A549 (cell line): ENCODE measurements at regions not wholly inside any gene's neighbourhood (a gene's known extent, or its start where the extent isn't known, plus 50 kb on each side); places are given as distances from the start of the nearest gene placed in this dataset.

Source experiments
- ATAC-seq, 2 experiments: fragments of 200-7000 bp in 1 of 2; fragments of >200 bp in 1 of 2; cut with Nextera tagmentation in 1 of 2; cut with Tn5 transposase in 1 of 2; 3 replicates each; pipeline versions ENCODE4 v1.8.0 to v1.9.1; 2018 to 2020; ENCODE audit warnings: mild to moderate bottlenecking in 1 of 2, moderate library complexity in 1 of 2
- CTCF ChIA-PET: fragments of 300-600 bp; sonication (Branson Sonifier 250); formaldehyde crosslinking; extraction: SDS; loops from one replicate; lab custom pipeline; 2021; ENCODE audit warnings: antibody characterized with exemption, inconsistent platforms; lab: Yijun Ruan, JAX
- POLR2A ChIA-PET: fragments of 350-600 bp; formaldehyde crosslinking; extraction: SDS; loops from one replicate; lab custom pipeline; 2021; ENCODE audit warnings: antibody characterized with exemption, inconsistent platforms; lab: Yijun Ruan, JAX
- DNase-seq, 2 experiments: peaks; one replicate each; pipeline versions ENCODE4 v3.0.0 to v3.0.0-alpha.2; 2011 to 2016; ENCODE audit warnings: low read depth in 1 of 2, low spot score in 1 of 2
- FAIRE-seq: peaks from 2 replicates; lab custom pipeline; 2011; peaks lifted over from hg19 to GRCh38; lab: Jason Lieb, UNC
- H3K27ac ChIP-seq, 2 experiments: fragments of >200 bp; sonication (Bioruptor Twin); formaldehyde crosslinking; 3 replicates each; pipeline ENCODE4 v1.5.1; 2016 to 2017
- H3K4me1 ChIP-seq: fragments of >200 bp; sonication (Bioruptor Twin); formaldehyde crosslinking; 3 replicates; pipeline ENCODE4 v1.6.1; 2016
- H3K4me2 ChIP-seq: fragments of >200 bp; sonication (Bioruptor Twin); formaldehyde crosslinking; 3 replicates; pipeline ENCODE4 v1.6.1; 2016
- H3K4me3 ChIP-seq: fragments of >200 bp; sonication (Bioruptor Twin); formaldehyde crosslinking; 3 replicates; pipeline ENCODE4 v1.5.1; 2016
- H3K9me3 ChIP-seq: fragments of >200 bp; sonication (Bioruptor Twin); formaldehyde crosslinking; 3 replicates; pipeline ENCODE4 v1.6.1; 2016
- CHD2 ChIP-seq: fragments of 150-350 bp; IDR thresholded peaks from 2 replicates; pipeline ENCODE4 v1.6.1; 2014; ENCODE audit warnings: low read length; ENCODE audit not compliant: partially characterized antibody
- ESRRA ChIP-seq: fragments of 150-350 bp; IDR thresholded peaks from 2 replicates; pipeline ENCODE4 v1.6.1; 2014; ENCODE audit warnings: mild to moderate bottlenecking, low read length, borderline replicate concordance
- FOSB ChIP-seq: fragments of 250-450 bp; sonication (Bioruptor Pico); IDR thresholded peaks from 2 replicates; pipeline ENCODE4 v1.5.0; 2020; ENCODE audit warnings: mild to moderate bottlenecking, moderate library complexity
- FOSL2 ChIP-seq, 2 experiments: fragments of 450-650 bp in 1 of 2; fragments of >200 bp in 1 of 2; sonication (Bioruptor Twin) in 1 of 2; formaldehyde crosslinking; IDR thresholded peaks; 2 replicates each; pipeline versions ENCODE4 v1.5.0 to v1.6.1; 2016 to 2020; ENCODE audit warnings: mild to moderate bottlenecking in 1 of 2, moderate library complexity in 1 of 2
- FOXS1 ChIP-seq: fragments of 250-450 bp; sonication (Bioruptor Pico); IDR thresholded peaks from 2 replicates; pipeline ENCODE4 v1.5.0; 2020; ENCODE audit warnings: mild to moderate bottlenecking, moderate library complexity
- HOXA7 ChIP-seq: fragments of 250-450 bp; sonication (Bioruptor Pico); IDR thresholded peaks from 2 replicates; pipeline ENCODE4 v1.5.0; 2020; ENCODE audit warnings: mild to moderate bottlenecking, moderate library complexity
- JUN ChIP-seq, 2 experiments: fragments of >200 bp; sonication (Bioruptor Twin); formaldehyde crosslinking; IDR thresholded peaks; 2 replicates in 1 of 2; 3 replicates in 1 of 2; pipeline ENCODE4 v1.6.1; 2016 to 2017
- JUNB ChIP-seq: fragments of >200 bp; sonication (Bioruptor Twin); formaldehyde crosslinking; IDR thresholded peaks from 2 replicates; pipeline ENCODE4 v1.6.1; 2016
- KDM5A ChIP-seq: fragments of 200-600 bp; sonication (generic); IDR thresholded peaks from 2 replicates; pipeline ENCODE4 v1.6.1; 2016; ENCODE audit warnings: antibody characterized with exemption, mild to moderate bottlenecking
- MAFK ChIP-seq: fragments of 450-650 bp; IDR thresholded peaks from 2 replicates; pipeline ENCODE4 v1.6.1; 2014; ENCODE audit not compliant: partially characterized antibody
- MAZ ChIP-seq: fragments of 150-350 bp; IDR thresholded peaks from 2 replicates; pipeline ENCODE4 v1.6.1; 2014; ENCODE audit warnings: antibody characterized with exemption, low read depth, low read length, borderline replicate concordance
- NFE2L2 ChIP-seq: fragments of 150-350 bp; conservative IDR thresholded peaks from 2 replicates; pipeline ENCODE4 v1.6.1; 2014; ENCODE audit warnings: low read length
- NR3C1 ChIP-seq: fragments of >200 bp; sonication (Bioruptor Twin); formaldehyde crosslinking; IDR thresholded peaks from 3 replicates; pipeline ENCODE4 v1.6.1; 2017
- PHF8 ChIP-seq: fragments of 200-600 bp; sonication (generic); IDR thresholded peaks from 2 replicates; pipeline ENCODE4 v1.6.1; 2016; ENCODE audit warnings: low read depth, mild to moderate bottlenecking, antibody characterized with exemption, moderate library complexity, borderline replicate concordance
- POLR2AphosphoS2 ChIP-seq: conservative IDR thresholded peaks from 2 replicates; pipeline ENCODE4 v1.6.1; 2012; ENCODE audit warnings: low read length, improper control_type of control experiment, inconsistent platforms
- RARB ChIP-seq: fragments of 250-450 bp; sonication (Bioruptor Pico); IDR thresholded peaks from 2 replicates; pipeline ENCODE4 v1.8.0; 2021; ENCODE audit warnings: mild to moderate bottlenecking, moderate library complexity
- RCOR1 ChIP-seq: fragments of 150-350 bp; IDR thresholded peaks from 2 replicates; pipeline ENCODE4 v1.6.1; 2014; ENCODE audit warnings: antibody characterized with exemption, low read length, low read depth
- RFX5 ChIP-seq: fragments of 450-650 bp; IDR thresholded peaks from 2 replicates; pipeline ENCODE4 v1.7.1; 2014; ENCODE audit warnings: antibody characterized with exemption, mild to moderate bottlenecking, moderate library complexity
- SREBF2 ChIP-seq: fragments of 450-650 bp; IDR thresholded peaks from 2 replicates; pipeline ENCODE4 v1.6.1; 2014; ENCODE audit warnings: mild to moderate bottlenecking, moderate library complexity
- ZFP36 ChIP-seq: fragments of 450-650 bp; IDR thresholded peaks from 2 replicates; pipeline ENCODE4 v1.6.1; 2014; ENCODE audit warnings: borderline replicate concordance; ENCODE audit not compliant: partially characterized antibody
- WGBS: methylation state at CpG from one replicate; pipeline ENCODE4 v1.1.6; 2017; ENCODE audit errors: missing lambda C conversion rate; 5-methylcytosine and 5-hydroxymethylcytosine counted together
- TF ChIP-seq, protein P1 (sequence below): fragments of >200 bp; sonication (Bioruptor Twin); formaldehyde crosslinking; IDR thresholded peaks from 2 replicates; pipeline ENCODE4 v1.6.1; 2016
- TF ChIP-seq, protein P2 (sequence below): fragments of 200-600 bp; sonication (generic); IDR thresholded peaks from 2 replicates; pipeline ENCODE4 v1.6.1; 2016; ENCODE audit warnings: antibody characterized with exemption, mild to moderate bottlenecking, moderate library complexity
- TF ChIP-seq, protein P3 (sequence below): fragments of 150-350 bp; IDR thresholded peaks from 2 replicates; pipeline ENCODE4 v1.6.1; 2014; ENCODE audit warnings: low read depth, mild to moderate bottlenecking, low read length
- TF ChIP-seq, protein P4 (sequence below): fragments of >200 bp; sonication (Bioruptor Twin); formaldehyde crosslinking; IDR thresholded peaks from 3 replicates; pipeline ENCODE4 v1.5.1; 2016

DNA sequence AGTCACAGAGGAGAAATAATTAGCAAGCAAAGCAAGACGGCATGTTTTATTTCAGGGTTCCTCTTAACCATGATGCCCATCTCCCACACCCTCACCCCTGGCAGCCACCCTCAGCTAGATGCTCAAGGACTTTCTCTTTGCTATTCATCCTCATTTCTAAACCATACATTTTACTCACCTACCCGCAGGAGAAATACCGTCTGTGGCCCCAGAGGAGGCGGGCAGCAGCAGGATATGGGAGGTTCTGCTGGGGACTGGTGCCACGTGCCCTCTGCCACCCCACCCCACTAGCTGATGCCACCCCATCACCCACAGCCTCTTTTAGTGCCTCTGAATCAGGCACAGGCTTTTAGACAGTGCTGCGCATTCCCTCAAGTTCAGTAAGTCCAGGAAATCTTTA lies 168.7 kb upstream of the ITGB1 start:
- Histone ChIP-seq H3K4me2 (no peak overlapping the region), H3K27ac (peak overlapping the region; percentile 51 to 95; a peak in 5 of 6 replicates), H3K9me3 (no peaks in the 10 kb centered on the region), H3K4me3 (no peak overlapping the region), H3K4me1 (peaks cover 53% of the 10 kb centered on the region)
- ATAC-seq (no peak), DNase-seq (no peak), FAIRE-seq (no peak)
- CTCF ChIA-PET = interaction anchor here (1.1 to 2.9 kb wide), 5 partner anchors 9 to 117 kb away, joined by 3 to 17 read pairs (median 7); no protein-coding TSS in a partner anchor
- WGBS = 85% methylated on average over 6 of the region's 6 CpGs
- POLR2A ChIA-PET = no interaction called here
- TF ChIP-seq JUNB (no peak), PHF8 (no peak), FOXS1 (CRISPR knock-in tag) (no peak), RCOR1 (no peak), MAZ (no peak), RARB (CRISPR knock-in tag) (no peak), MAFK (no peak), NR3C1 (no peak), SREBF2 (no peak), KDM5A (no peak)
- TF ChIP-seq, protein P1, sequence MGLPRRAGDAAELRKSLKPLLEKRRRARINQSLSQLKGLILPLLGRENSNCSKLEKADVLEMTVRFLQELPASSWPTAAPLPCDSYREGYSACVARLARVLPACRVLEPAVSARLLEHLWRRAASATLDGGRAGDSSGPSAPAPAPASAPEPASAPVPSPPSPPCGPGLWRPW = no peak

DNA sequence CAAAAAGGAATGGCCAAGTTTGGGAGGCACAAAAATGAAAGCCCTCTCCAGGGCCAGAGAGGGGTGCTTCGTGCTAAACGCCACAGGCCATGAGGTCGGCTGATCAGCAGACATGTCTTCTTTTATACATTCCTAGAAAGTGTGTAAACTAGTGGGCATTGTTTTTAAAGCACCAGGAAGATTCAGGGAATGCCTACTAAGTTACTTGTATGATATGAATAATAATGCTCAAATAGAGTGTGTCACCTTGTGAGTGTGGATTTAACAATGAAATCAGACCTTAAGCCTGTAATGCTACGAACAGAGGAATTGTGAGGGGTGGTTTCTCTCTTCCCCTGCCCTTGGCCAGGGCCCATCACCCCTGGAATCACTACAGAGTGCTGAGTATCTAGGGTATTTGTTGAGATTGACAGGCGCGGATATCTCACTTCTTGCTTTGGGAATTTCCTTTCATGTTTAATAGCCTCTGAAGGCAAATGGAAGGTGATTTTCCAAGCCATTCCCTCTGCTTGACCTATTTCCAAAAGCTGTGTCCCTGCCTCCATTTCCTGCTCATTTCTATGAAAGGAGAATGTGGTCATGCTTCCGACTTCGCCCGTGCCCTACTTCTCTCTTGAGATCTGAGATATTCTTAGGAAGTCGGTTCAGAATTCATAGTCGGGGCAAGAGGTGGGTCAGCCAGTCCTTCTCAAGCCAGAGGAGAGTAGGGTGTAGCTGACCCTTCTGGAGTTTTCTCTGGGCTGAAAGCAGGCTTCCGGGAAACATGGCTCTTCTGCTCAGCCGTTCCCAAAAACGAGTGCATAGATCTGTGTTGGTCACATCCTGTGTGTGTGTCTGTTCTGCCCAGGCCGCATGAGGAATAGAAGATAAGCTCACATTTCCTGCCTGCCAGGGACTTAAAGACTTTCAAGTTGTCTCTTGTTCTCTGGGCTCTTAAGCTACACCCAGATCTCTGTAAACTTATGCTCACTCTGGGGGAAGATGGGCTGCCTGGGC lies 167.8 kb upstream of the ITGB1 start:
- FAIRE-seq (no peak), DNase-seq (no peak), ATAC-seq (no peak)
- POLR2A ChIA-PET = no interaction called here
- CTCF ChIA-PET = interaction anchor here (0.9 to 2.9 kb wide), 7 partner anchors 10 to 116 kb away, joined by 3 to 17 read pairs (median 7); no protein-coding TSS in a partner anchor
- H3K27ac ChIP-seq = peak overlapping the region; percentile 51 to 95; a peak in 5 of 6 replicates
- H3K4me2 ChIP-seq = no peak overlapping the region
- no peaks in the 10 kb centered on the region for H3K9me3 ChIP-seq
- no peak overlapping the region for H3K4me3 ChIP-seq
- TF ChIP-seq PHF8 = no peak
- TF ChIP-seq POLR2AphosphoS2 = no peak
- no peak for TF ChIP-seq RARB (CRISPR knock-in tag)
- TF ChIP-seq SREBF2 = no peak
- TF ChIP-seq FOSL2 (IDR thresholded peaks at IDR 0.05) = no peak
- TF ChIP-seq FOSL2 (CRISPR knock-in tag; IDR thresholded peaks at IDR 0.05) = no peak
- peaks cover 48% of the 10 kb centered on the region for H3K4me1 ChIP-seq
- WGBS = 85% methylated on average over 15 of the region's 15 CpGs

DNA sequence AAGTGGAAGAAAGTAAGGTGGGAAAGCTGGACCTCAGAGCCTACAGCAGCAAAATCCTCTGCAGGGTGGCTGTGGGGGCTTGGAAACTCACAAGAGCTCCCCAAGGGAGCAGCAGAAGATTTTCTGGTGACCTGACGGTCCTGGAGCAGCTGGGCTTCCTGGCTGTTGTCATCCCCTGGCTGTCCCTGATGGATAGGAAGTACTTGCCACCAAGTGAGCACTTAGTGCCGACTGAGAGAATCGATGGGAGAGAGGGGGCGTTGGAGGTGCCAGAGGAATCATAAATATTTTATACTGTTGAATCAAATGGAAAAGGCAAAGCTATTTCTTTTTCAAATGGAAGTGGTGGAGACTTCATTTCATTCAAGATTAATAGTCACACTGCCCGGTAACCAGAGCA lies 167.1 kb upstream of the ITGB1 start:
- no peak for TF ChIP-seq ESRRA
- TF ChIP-seq FOSB (CRISPR knock-in tag) = no peak
- TF ChIP-seq, protein P1 = no peak
- no peak for TF ChIP-seq MAZ
- no peak for TF ChIP-seq ZFP36
- no peak for TF ChIP-seq RCOR1
- no peak for TF ChIP-seq RFX5
- TF ChIP-seq NFE2L2 = no peak
- TF ChIP-seq FOXS1 (CRISPR knock-in tag) = no peak
- TF ChIP-seq, protein P2, sequence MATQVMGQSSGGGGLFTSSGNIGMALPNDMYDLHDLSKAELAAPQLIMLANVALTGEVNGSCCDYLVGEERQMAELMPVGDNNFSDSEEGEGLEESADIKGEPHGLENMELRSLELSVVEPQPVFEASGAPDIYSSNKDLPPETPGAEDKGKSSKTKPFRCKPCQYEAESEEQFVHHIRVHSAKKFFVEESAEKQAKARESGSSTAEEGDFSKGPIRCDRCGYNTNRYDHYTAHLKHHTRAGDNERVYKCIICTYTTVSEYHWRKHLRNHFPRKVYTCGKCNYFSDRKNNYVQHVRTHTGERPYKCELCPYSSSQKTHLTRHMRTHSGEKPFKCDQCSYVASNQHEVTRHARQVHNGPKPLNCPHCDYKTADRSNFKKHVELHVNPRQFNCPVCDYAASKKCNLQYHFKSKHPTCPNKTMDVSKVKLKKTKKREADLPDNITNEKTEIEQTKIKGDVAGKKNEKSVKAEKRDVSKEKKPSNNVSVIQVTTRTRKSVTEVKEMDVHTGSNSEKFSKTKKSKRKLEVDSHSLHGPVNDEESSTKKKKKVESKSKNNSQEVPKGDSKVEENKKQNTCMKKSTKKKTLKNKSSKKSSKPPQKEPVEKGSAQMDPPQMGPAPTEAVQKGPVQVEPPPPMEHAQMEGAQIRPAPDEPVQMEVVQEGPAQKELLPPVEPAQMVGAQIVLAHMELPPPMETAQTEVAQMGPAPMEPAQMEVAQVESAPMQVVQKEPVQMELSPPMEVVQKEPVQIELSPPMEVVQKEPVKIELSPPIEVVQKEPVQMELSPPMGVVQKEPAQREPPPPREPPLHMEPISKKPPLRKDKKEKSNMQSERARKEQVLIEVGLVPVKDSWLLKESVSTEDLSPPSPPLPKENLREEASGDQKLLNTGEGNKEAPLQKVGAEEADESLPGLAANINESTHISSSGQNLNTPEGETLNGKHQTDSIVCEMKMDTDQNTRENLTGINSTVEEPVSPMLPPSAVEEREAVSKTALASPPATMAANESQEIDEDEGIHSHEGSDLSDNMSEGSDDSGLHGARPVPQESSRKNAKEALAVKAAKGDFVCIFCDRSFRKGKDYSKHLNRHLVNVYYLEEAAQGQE = no peak
- no peak for TF ChIP-seq JUN (IDR thresholded peaks at IDR 0.05)
- no peak for TF ChIP-seq RARB (CRISPR knock-in tag)
- TF ChIP-seq HOXA7 (CRISPR knock-in tag) = no peak
- no peak for TF ChIP-seq CHD2
- TF ChIP-seq, protein P3, sequence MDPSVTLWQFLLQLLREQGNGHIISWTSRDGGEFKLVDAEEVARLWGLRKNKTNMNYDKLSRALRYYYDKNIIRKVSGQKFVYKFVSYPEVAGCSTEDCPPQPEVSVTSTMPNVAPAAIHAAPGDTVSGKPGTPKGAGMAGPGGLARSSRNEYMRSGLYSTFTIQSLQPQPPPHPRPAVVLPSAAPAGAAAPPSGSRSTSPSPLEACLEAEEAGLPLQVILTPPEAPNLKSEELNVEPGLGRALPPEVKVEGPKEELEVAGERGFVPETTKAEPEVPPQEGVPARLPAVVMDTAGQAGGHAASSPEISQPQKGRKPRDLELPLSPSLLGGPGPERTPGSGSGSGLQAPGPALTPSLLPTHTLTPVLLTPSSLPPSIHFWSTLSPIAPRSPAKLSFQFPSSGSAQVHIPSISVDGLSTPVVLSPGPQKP = no peak
- TF ChIP-seq, protein P4, sequence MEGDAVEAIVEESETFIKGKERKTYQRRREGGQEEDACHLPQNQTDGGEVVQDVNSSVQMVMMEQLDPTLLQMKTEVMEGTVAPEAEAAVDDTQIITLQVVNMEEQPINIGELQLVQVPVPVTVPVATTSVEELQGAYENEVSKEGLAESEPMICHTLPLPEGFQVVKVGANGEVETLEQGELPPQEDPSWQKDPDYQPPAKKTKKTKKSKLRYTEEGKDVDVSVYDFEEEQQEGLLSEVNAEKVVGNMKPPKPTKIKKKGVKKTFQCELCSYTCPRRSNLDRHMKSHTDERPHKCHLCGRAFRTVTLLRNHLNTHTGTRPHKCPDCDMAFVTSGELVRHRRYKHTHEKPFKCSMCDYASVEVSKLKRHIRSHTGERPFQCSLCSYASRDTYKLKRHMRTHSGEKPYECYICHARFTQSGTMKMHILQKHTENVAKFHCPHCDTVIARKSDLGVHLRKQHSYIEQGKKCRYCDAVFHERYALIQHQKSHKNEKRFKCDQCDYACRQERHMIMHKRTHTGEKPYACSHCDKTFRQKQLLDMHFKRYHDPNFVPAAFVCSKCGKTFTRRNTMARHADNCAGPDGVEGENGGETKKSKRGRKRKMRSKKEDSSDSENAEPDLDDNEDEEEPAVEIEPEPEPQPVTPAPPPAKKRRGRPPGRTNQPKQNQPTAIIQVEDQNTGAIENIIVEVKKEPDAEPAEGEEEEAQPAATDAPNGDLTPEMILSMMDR = no peak
- Histone ChIP-seq H3K4me1 (peaks cover 41% of the 10 kb centered on the region), H3K4me3 (no peak overlapping the region), H3K9me3 (no peaks in the 10 kb centered on the region), H3K4me2 (no peak overlapping the region), H3K27ac (peak overlapping the region in 1 of 2 experiments; percentile 95; a peak in 3 of 6 replicates)
- WGBS = 93% methylated on average over 5 of the region's 5 CpGs
- ChIA-PET POLR2A (no interaction called here), CTCF (interaction anchor here (0.9 to 2.9 kb wide), 4 partner anchors 9 to 115 kb away, joined by 3 to 12 read pairs (median 6); no protein-coding TSS in a partner anchor)
- ATAC-seq = no peak
- FAIRE-seq = no peak
- DNase-seq = no peak
